IMR-90 (cell line): ENCODE measurements at regions not wholly inside any gene's neighbourhood (a gene's known extent, or its start where the extent isn't known, plus 50 kb on each side); places are given as distances from the start of the nearest gene placed in this dataset.

Source experiments
- ATAC-seq: fragments of 200-7000 bp; cut with Tn5 transposase; 2 replicates; pipeline ENCODE4 v1.9.1; 2020; ENCODE audit warnings: low read depth, mild to moderate bottlenecking, moderate library complexity
- BruUV-seq: library from RNA; stranded (reverse); fragments of 400-500 nt; replicated peaks from 2 replicates; lab custom pipeline; 2021; lab: Mats Ljungman, UMichigan
- CTCF ChIA-PET: fragments of 300-600 bp; formaldehyde crosslinking; extraction: SDS; loops from one replicate; lab custom pipeline; 2021; ENCODE audit warnings: antibody characterized with exemption; lab: Yijun Ruan, JAX
- POLR2A ChIA-PET: fragments of 300-600 bp; sonication (Branson Sonifier 250); formaldehyde crosslinking; loops from one replicate; lab custom pipeline; 2022; ENCODE audit warnings: antibody characterized with exemption; ENCODE audit not compliant: unreplicated experiment; lab: Charles Lee
- DNase-seq: peaks from one replicate; pipeline ENCODE4 v3.0.0; 2013
- H2AFZ ChIP-seq: replicated peaks from 2 replicates; pipeline ENCODE3; 2013; ENCODE audit warnings: low read length, mild to moderate bottlenecking; ENCODE audit not compliant: poor library complexity
- H2AK5ac ChIP-seq: 2 replicates; pipeline ENCODE4 v1.6.1; 2013; ENCODE audit warnings: low read depth, low read length, inconsistent platforms
- H2AK9ac ChIP-seq: replicated peaks from 2 replicates; pipeline ENCODE3; 2013; ENCODE audit warnings: mild to moderate bottlenecking, low read depth, low read length, moderate library complexity; ENCODE audit not compliant: poor library complexity
- H2BK120ac ChIP-seq: 2 replicates; pipeline ENCODE4 v1.6.1; 2013; ENCODE audit warnings: low read depth, low read length, inconsistent platforms
- H2BK15ac ChIP-seq: 3 replicates; pipeline ENCODE4 v1.6.1; 2013; ENCODE audit warnings: low read depth, low read length, inconsistent platforms
- H2BK20ac ChIP-seq: 2 replicates; pipeline ENCODE4 v1.6.1; 2013; ENCODE audit warnings: low read depth, mild to moderate bottlenecking, inconsistent platforms, low read length, moderate library complexity
- H2BK5ac ChIP-seq: 2 replicates; pipeline ENCODE4 v1.6.1; 2013; ENCODE audit warnings: mild to moderate bottlenecking, low read depth, low read length, inconsistent platforms; ENCODE audit not compliant: poor library complexity, severe bottlenecking
- H3K14ac ChIP-seq: replicated peaks from 2 replicates; pipeline ENCODE4 v1.6.1; 2013; ENCODE audit warnings: low read depth, low read length, inconsistent platforms
- H3K18ac ChIP-seq: 2 replicates; pipeline ENCODE4 v1.6.1; 2013; ENCODE audit warnings: low read depth, low read length, control low read depth
- H3K23ac ChIP-seq: 2 replicates; pipeline ENCODE4 v1.6.1; 2013; ENCODE audit warnings: low read depth, low read length, inconsistent platforms
- H3K27ac ChIP-seq: 2 replicates; pipeline ENCODE4 v1.5.1; 2013; ENCODE audit warnings: mild to moderate bottlenecking, control low read depth, low read length; ENCODE audit not compliant: insufficient read depth
- H3K27me3 ChIP-seq: 2 replicates; pipeline ENCODE4 v1.6.1; 2013; ENCODE audit warnings: low read length; ENCODE audit not compliant: control insufficient read depth, insufficient read depth
- H3K36me3 ChIP-seq: 2 replicates; pipeline ENCODE4 v1.6.1; 2013; ENCODE audit warnings: low read length, mixed read lengths; ENCODE audit not compliant: control insufficient read depth, insufficient read depth
- H3K4ac ChIP-seq: 2 replicates; pipeline ENCODE4 v1.6.1; 2013; ENCODE audit warnings: low read depth, low read length, inconsistent platforms
- H3K4me1 ChIP-seq: 2 replicates; pipeline ENCODE4 v1.6.1; 2013; ENCODE audit warnings: low read length, mixed read lengths; ENCODE audit not compliant: control insufficient read depth, insufficient read depth
- H3K4me2 ChIP-seq: 2 replicates; pipeline ENCODE4 v1.6.1; 2013; ENCODE audit warnings: low read depth, mild to moderate bottlenecking, control low read depth, low read length, moderate library complexity
- H3K4me3 ChIP-seq: 2 replicates; pipeline ENCODE4 v1.5.1; 2013; ENCODE audit warnings: low read depth, mild to moderate bottlenecking, control low read depth, low read length, moderate library complexity; ENCODE audit not compliant: insufficient read depth
- H3K56ac ChIP-seq: 2 replicates; pipeline ENCODE4 v1.6.1; 2013; ENCODE audit warnings: low read length, inconsistent platforms; ENCODE audit not compliant: insufficient read depth; ENCODE audit errors: extremely low read depth
- H3K79me1 ChIP-seq, 2 experiments: 2 replicates each; pipeline ENCODE4 v1.6.1; 2013; ENCODE audit warnings: low read length in 2 of 2, inconsistent platforms in 1 of 2, low read depth in 1 of 2
- H3K9ac ChIP-seq: 2 replicates; pipeline ENCODE4 v1.6.1; 2013; ENCODE audit warnings: low read depth, low read length, control low read depth
- H3K9me1 ChIP-seq: 2 replicates; pipeline ENCODE4 v1.6.1; 2013; ENCODE audit warnings: low read length, inconsistent platforms; ENCODE audit not compliant: insufficient read depth
- H3K9me3 ChIP-seq: 2 replicates; pipeline ENCODE4 v1.6.1; 2013; ENCODE audit warnings: low read length; ENCODE audit not compliant: control insufficient read depth, insufficient read depth
- H4K20me1 ChIP-seq: 2 replicates; pipeline ENCODE4 v1.6.1; 2013; ENCODE audit warnings: low read length, inconsistent platforms; ENCODE audit not compliant: insufficient read depth
- H4K5ac ChIP-seq: 2 replicates; pipeline ENCODE4 v1.6.1; 2013; ENCODE audit warnings: mild to moderate bottlenecking, low read depth, low read length, control low read depth
- H4K8ac ChIP-seq, 2 experiments: 2 replicates each; pipeline ENCODE4 v1.6.1; 2013; ENCODE audit warnings: low read depth in 2 of 2, low read length in 2 of 2, control low read depth in 1 of 2, inconsistent platforms in 1 of 2
- H4K91ac ChIP-seq: 2 replicates; pipeline ENCODE4 v1.6.1; 2013; ENCODE audit warnings: low read depth, low read length, inconsistent platforms; ENCODE audit not compliant: insufficient read depth
- BHLHE40 ChIP-seq: fragments of 150-350 bp; IDR thresholded peaks from 2 replicates; pipeline ENCODE4 v1.6.1; 2016; ENCODE audit warnings: mild to moderate bottlenecking, low read depth, low read length
- CEBPB ChIP-seq: IDR thresholded peaks from 2 replicates; pipeline ENCODE4 v1.6.1; 2012; ENCODE audit warnings: low read depth, low read length, improper control_type of control experiment
- CHD1 ChIP-seq: IDR thresholded peaks from 2 replicates; pipeline ENCODE4 v1.6.1; 2012; ENCODE audit warnings: low read depth, low read length, improper control_type of control experiment
- CTCF ChIP-seq: conservative IDR thresholded peaks from 2 replicates; pipeline ENCODE4 v1.5.1; 2012; ENCODE audit warnings: mild to moderate bottlenecking, low read depth, low read length, improper control_type of control experiment
- ELK1 ChIP-seq: fragments of 150-350 bp; IDR thresholded peaks from 2 replicates; pipeline ENCODE4 v1.6.1; 2016; ENCODE audit warnings: low read depth, mild to moderate bottlenecking, low read length, moderate library complexity, borderline replicate concordance
- FOS ChIP-seq: fragments of 150-350 bp; IDR thresholded peaks from 2 replicates; pipeline ENCODE4 v1.6.1; 2016; ENCODE audit warnings: low read depth, low read length
- MAFK ChIP-seq: IDR thresholded peaks from 2 replicates; pipeline ENCODE4 v1.6.1; 2012; ENCODE audit warnings: low read depth, low read length, improper control_type of control experiment
- MAZ ChIP-seq: IDR thresholded peaks from 2 replicates; pipeline ENCODE4 v1.6.1; 2012; ENCODE audit warnings: low read depth, mild to moderate bottlenecking, low read length, improper control_type of control experiment, moderate library complexity, borderline replicate concordance
- MXI1 ChIP-seq: IDR thresholded peaks from 2 replicates; pipeline ENCODE4 v1.6.1; 2012; ENCODE audit warnings: low read depth, mild to moderate bottlenecking, low read length, moderate library complexity, borderline replicate concordance
- NFE2L2 ChIP-seq: fragments of 150-350 bp; IDR thresholded peaks from 2 replicates; pipeline ENCODE4 v1.6.1; 2016; ENCODE audit warnings: low read depth, mild to moderate bottlenecking, low read length
- POLR2A ChIP-seq: IDR thresholded peaks from 2 replicates; pipeline ENCODE4 v1.6.1; 2012; ENCODE audit warnings: mild to moderate bottlenecking, low read depth, low read length
- RAD21 ChIP-seq: IDR thresholded peaks from 2 replicates; pipeline ENCODE4 v1.6.1; 2012; ENCODE audit warnings: low read length, improper control_type of control experiment
- RCOR1 ChIP-seq: IDR thresholded peaks from 2 replicates; pipeline ENCODE4 v1.6.1; 2012; ENCODE audit warnings: mild to moderate bottlenecking, low read length, improper control_type of control experiment; ENCODE audit not compliant: insufficient replicate concordance
- RFX5 ChIP-seq: IDR thresholded peaks from 2 replicates; pipeline ENCODE4 v1.8.0; 2012; ENCODE audit warnings: low read depth, mild to moderate bottlenecking, low read length, moderate library complexity
- SMC3 ChIP-seq: fragments of 150-350 bp; IDR thresholded peaks from 2 replicates; pipeline ENCODE4 v1.6.1; 2016; ENCODE audit warnings: low read depth, mild to moderate bottlenecking, antibody characterized with exemption, low read length, moderate library complexity
- USF2 ChIP-seq: fragments of 150-350 bp; IDR thresholded peaks from 2 replicates; pipeline ENCODE4 v1.6.1; 2017; ENCODE audit warnings: mild to moderate bottlenecking, antibody characterized with exemption, low read length, low read depth
- WGBS, 2 experiments: methylation state at CpG; one replicate each; pipeline versions ENCODE4 v1.1.5 to v1.1.7; 2013; ENCODE audit warnings: missing lambda C conversion rate in 2 of 2; ENCODE audit not compliant: insufficient read length in 1 of 2; ENCODE audit errors: extremely low coverage in 2 of 2; 5-methylcytosine and 5-hydroxymethylcytosine counted together
- dilution Hi-C: fragments of 300-500 bp; cut with HindIII; formaldehyde crosslinking; loops from one replicate; pipeline ENCODE4 v1.14.3; 2018; ENCODE audit warnings: low sequenced_read_pairs; ENCODE audit not compliant: unreplicated experiment
- in situ Hi-C: fragments of 300-500 bp; cut with MboI; formaldehyde crosslinking; loops from 3 replicates; pipeline ENCODE4 v1.14.3; 2019; ENCODE audit warnings: low sequenced_read_pairs, inconsistent platforms, mixed read lengths
- intact Hi-C: fragments of 100-400 bp; cut with micrococcal nuclease; formaldehyde crosslinking; loops from 2 replicates; pipeline ENCODE4 v1.10.0; 2022

- no peaks in the 10 kb centered on the region for H4K20me1 ChIP-seq
- H3K36me3 ChIP-seq, result no peaks in the 10 kb centered on the region
- dilution Hi-C loops, result no loop called here
- no peak overlapping the region for H3K14ac ChIP-seq
- H3K56ac ChIP-seq, result no peak overlapping the region
- H2BK5ac ChIP-seq, result no peak overlapping the region
- H2AFZ ChIP-seq, result no peak overlapping the region
- no peak overlapping the region for H2AK9ac ChIP-seq
- H2BK20ac ChIP-seq, result no peak overlapping the region
- no peaks in the 10 kb centered on the region for H3K9me1 ChIP-seq
- no peak overlapping the region for H4K91ac ChIP-seq
- no peak for ATAC-seq
- no peaks in the 10 kb centered on the region for H3K4me1 ChIP-seq
- H3K4me3 ChIP-seq, result no peak overlapping the region
- no peak overlapping the region for H4K8ac ChIP-seq
- WGBS, 2 experiments, result no CpG with 5 or more reads among the region's 2 CpGs
- no peak overlapping the region for H4K5ac ChIP-seq
- no peak overlapping the region for H3K4ac ChIP-seq
- peak; percentile 60 for DNase-seq
- no TSS peak for BruUV-seq
- no peak for TF ChIP-seq USF2
- TF ChIP-seq RFX5, result no peak
- no peak for TF ChIP-seq POLR2A
- TF ChIP-seq BHLHE40, result no peak
- TF ChIP-seq RCOR1, result no peak
- no peak for TF ChIP-seq FOS
- TF ChIP-seq MAFK, result no peak
- TF ChIP-seq NFE2L2, result no peak
- TF ChIP-seq CTCF, result no peak
- no peak; the same call in 1 of the 2 replicates for TF ChIP-seq CEBPB
- TF ChIP-seq MAZ, result no peak
- no peak for TF ChIP-seq ELK1
- no peak for TF ChIP-seq MXI1
- TF ChIP-seq SMC3, result no peak
- TF ChIP-seq RAD21, result no peak
- no peak for TF ChIP-seq CHD1
- no peak overlapping the region for H2BK120ac ChIP-seq
- H3K9ac ChIP-seq, result no peak overlapping the region
- ChIA-PET POLR2A (no interaction called here), CTCF (interaction anchor here (0.6 kb wide), 1 partner anchor 37 kb away, joined by 3 read pairs; no protein-coding TSS in a partner anchor)
- in situ Hi-C loops, result no loop called here
- H3K4me2 ChIP-seq, result no peak overlapping the region
- no peak overlapping the region for H3K23ac ChIP-seq
- no peaks in the 10 kb centered on the region for H3K27me3 ChIP-seq
- H2BK15ac ChIP-seq, result no peak overlapping the region
- H3K27ac ChIP-seq, result no peak overlapping the region
- no peak overlapping the region for H3K18ac ChIP-seq
- intact Hi-C loops, result no loop called here
- no peak overlapping the region for H2AK5ac ChIP-seq
- no peaks in the 10 kb centered on the region for H3K9me3 ChIP-seq
- H3K79me1 ChIP-seq, result no peaks in the 10 kb centered on the region
These were observed 572.7 kb downstream of the EPHA4 start for GRCh38 chr2:220999356-220999755.
